ENCODE measurements at regions not wholly inside any gene's neighbourhood (a gene's known extent, or its start where the extent isn't known, plus 50 kb on each side); places are given as distances from the start of the nearest gene placed in this dataset.

- no peak for DNase-seq
Observed at GRCh38 chr18:77940566-77940965, 690.9 kb downstream of the GALR1 start.

GRCh38 chr18:77944533-77944932 is 694.9 kb downstream of the GALR1 start:
- DNase-seq, result no peak

GRCh38 chr18:77948567-77948966 is 698.9 kb downstream of the GALR1 start:
- no peak for DNase-seq

- DNase-seq, result no peak
Observed at GRCh38 chr18:77949355-77949973, 699.8 kb downstream of the GALR1 start.

GRCh38 chr18:77959248-77959647 is 709.6 kb downstream of the GALR1 start:
- no peak for DNase-seq

GRCh38 chr18:77960791-77961410 is 711.3 kb downstream of the GALR1 start:
- no peak for DNase-seq

- DNase-seq, result no peak
Observed at GRCh38 chr18:77967071-77967470, 717.4 kb downstream of the GALR1 start.

- no peak for DNase-seq
Observed at GRCh38 chr18:77967791-77968190, 718.1 kb downstream of the GALR1 start.

GRCh38 chr18:77969972-77970371 is 720.3 kb downstream of the GALR1 start:
- DNase-seq, result no peak

- no peak for DNase-seq
Observed at GRCh38 chr18:77970814-77971213, 721.2 kb downstream of the GALR1 start.

GRCh38 chr18:77973745-77974144 is 724.1 kb downstream of the GALR1 start:
- no peak for DNase-seq

- no peak for DNase-seq
Observed at GRCh38 chr18:77974329-77974728, 724.7 kb downstream of the GALR1 start.

GRCh38 chr18:77977331-77977730 is 727.7 kb downstream of the GALR1 start:
- no peak for DNase-seq

GRCh38 chr18:77980275-77980674 is 730.6 kb downstream of the GALR1 start:
- no peak for DNase-seq

- DNase-seq, result no peak
Observed at GRCh38 chr18:77981874-77982273, 732.2 kb downstream of the GALR1 start.

GRCh38 chr18:77983270-77983669 is 733.6 kb downstream of the GALR1 start:
- DNase-seq, result no peak

- no peak for DNase-seq
Observed at GRCh38 chr18:77984178-77984577, 734.5 kb downstream of the GALR1 start.

GRCh38 chr18:77984833-77985232 is 735.2 kb downstream of the GALR1 start:
- no peak for DNase-seq

GRCh38 chr18:77985526-77986281 is 736.1 kb downstream of the GALR1 start:
- DNase-seq, result no peak

GRCh38 chr18:77990131-77990530 is 740.5 kb downstream of the GALR1 start:
- no peak for DNase-seq

GRCh38 chr18:77990901-77991300 is 741.3 kb downstream of the GALR1 start:
- no peak for DNase-seq

GRCh38 chr18:77992057-77992456 is 742.4 kb downstream of the GALR1 start:
- DNase-seq, result no peak

GRCh38 chr18:77993188-77993981 is 743.7 kb downstream of the GALR1 start:
- DNase-seq, result no peak

Measured in DMS153 (cell line).